ENCODE measurements at regions not wholly inside any gene's neighbourhood (a gene's known extent, or its start where the extent isn't known, plus 50 kb on each side); places are given as distances from the start of the nearest gene placed in this dataset.

DNA sequence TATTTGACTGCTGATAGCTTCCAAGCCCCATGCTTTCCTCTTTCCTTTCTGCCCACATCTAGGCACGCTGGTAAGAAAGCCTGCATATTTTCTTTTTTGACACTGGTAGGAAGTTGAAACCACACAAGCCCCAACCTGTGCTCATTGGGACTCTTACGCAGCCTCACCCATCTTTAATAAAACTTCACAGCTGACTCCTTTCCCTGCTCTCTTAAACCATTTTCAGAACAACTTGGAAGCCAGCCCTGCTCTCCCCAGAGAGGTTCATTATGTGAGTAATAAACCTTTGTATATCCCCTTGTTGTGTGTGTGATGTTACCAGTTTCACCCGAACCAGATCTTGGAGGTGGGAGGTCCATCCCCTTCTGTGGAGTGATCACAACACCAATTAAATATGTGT is 268.4 kb downstream of the GPD2 start:
- Mint-ChIP-seq H3K27me3 (peaks cover 4% of the 10 kb centered on the region), H3K36me3 (ENCODE audit: low read depth) (no peaks in the 10 kb centered on the region), H3K4me1 (no peaks in the 10 kb centered on the region), H3K9me3 (no peaks in the 10 kb centered on the region), H3K27ac (no peak overlapping the region), H3K4me3 (no peak overlapping the region)
- ChIA-PET POLR2A (no interaction called here), CTCF (no interaction called here)
- no peak for DNase-seq

DNA sequence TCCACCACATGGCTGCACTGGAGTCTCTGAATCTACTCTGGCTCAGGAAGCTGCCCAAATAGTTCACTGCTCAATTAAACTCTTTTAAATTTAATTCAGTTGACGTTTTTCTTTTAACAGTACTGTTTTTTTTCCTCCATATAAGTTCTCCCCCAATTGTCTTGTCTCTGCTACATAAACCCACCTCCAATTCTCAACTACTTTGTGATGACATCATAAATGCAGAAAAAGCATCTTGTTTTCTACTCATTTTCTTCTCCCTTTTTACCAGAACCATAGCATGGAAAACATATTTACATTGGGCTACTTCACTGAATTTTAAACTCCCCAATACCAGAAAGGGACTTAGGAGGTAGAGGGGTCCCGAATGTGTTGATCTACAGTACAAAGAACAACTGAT is 270.4 kb downstream of the GPD2 start:
- no peaks in the 10 kb centered on the region for H3K36me3 Mint-ChIP-seq (ENCODE audit: low read depth)
- DNase-seq, result no peak
- H3K9me3 Mint-ChIP-seq, result no peaks in the 10 kb centered on the region
- no peak overlapping the region for H3K27ac Mint-ChIP-seq
- H3K4me3 Mint-ChIP-seq, result no peak overlapping the region
- ChIA-PET POLR2A (no interaction called here), CTCF (no interaction called here)
- H3K4me1 Mint-ChIP-seq, result no peaks in the 10 kb centered on the region
- peaks cover 4% of the 10 kb centered on the region for H3K27me3 Mint-ChIP-seq

- Mint-ChIP-seq H3K4me3 (no peak overlapping the region), H3K27ac (no peak overlapping the region), H3K36me3 (ENCODE audit: low read depth) (no peaks in the 10 kb centered on the region), H3K27me3 (no peaks in the 10 kb centered on the region), H3K4me1 (no peaks in the 10 kb centered on the region), H3K9me3 (no peaks in the 10 kb centered on the region)
- DNase-seq, result no peak
- ChIA-PET POLR2A (no interaction called here), CTCF (no interaction called here)
Measured at GRCh38 chr2:156708051-156708450, 271.9 kb downstream of the GPD2 start.

GRCh38 chr2:156709091-156709490 is 272.9 kb downstream of the GPD2 start:
- POLR2A ChIA-PET, result interaction anchor here (0.6 kb wide), 1 partner anchor 183 kb away, joined by 3 read pairs; no protein-coding TSS in a partner anchor
- no peaks in the 10 kb centered on the region for H3K4me1 Mint-ChIP-seq

GRCh38 chr2:156719036-156719435 is 282.9 kb downstream of the GPD2 start:
- POLR2A ChIA-PET, result no interaction called here
- no peaks in the 10 kb centered on the region for H3K4me1 Mint-ChIP-seq
- CTCF ChIA-PET, result no interaction called here
- H3K27me3 Mint-ChIP-seq, result peaks cover 3% of the 10 kb centered on the region
- H3K4me3 Mint-ChIP-seq, result no peak overlapping the region
- H3K9me3 Mint-ChIP-seq, result no peaks in the 10 kb centered on the region
- DNase-seq, result no peak
- no peaks in the 10 kb centered on the region for H3K36me3 Mint-ChIP-seq (ENCODE audit: low read depth)
- no peak overlapping the region for H3K27ac Mint-ChIP-seq

More at GRCh38 chr2:156709091-156709490, 272.9 kb downstream of the GPD2 start:
- Mint-ChIP-seq H3K36me3 (ENCODE audit: low read depth) (no peaks in the 10 kb centered on the region), H3K27me3 (no peaks in the 10 kb centered on the region), H3K27ac (no peak overlapping the region), H3K9me3 (no peaks in the 10 kb centered on the region), H3K4me3 (no peak overlapping the region)
- CTCF ChIA-PET, result no interaction called here
- no peak for DNase-seq

GRCh38 chr2:156727867-156728266 is 291.7 kb downstream of the GPD2 start:
- H3K4me3 Mint-ChIP-seq, result no peak overlapping the region
- CTCF ChIA-PET, result no interaction called here
- POLR2A ChIA-PET, result no interaction called here
- no peaks in the 10 kb centered on the region for H3K9me3 Mint-ChIP-seq
- no peak overlapping the region for H3K27ac Mint-ChIP-seq
- H3K27me3 Mint-ChIP-seq, result no peaks in the 10 kb centered on the region
- no peak for DNase-seq
- H3K36me3 Mint-ChIP-seq (ENCODE audit: low read depth), result no peaks in the 10 kb centered on the region
- H3K4me1 Mint-ChIP-seq, result no peaks in the 10 kb centered on the region

DNA sequence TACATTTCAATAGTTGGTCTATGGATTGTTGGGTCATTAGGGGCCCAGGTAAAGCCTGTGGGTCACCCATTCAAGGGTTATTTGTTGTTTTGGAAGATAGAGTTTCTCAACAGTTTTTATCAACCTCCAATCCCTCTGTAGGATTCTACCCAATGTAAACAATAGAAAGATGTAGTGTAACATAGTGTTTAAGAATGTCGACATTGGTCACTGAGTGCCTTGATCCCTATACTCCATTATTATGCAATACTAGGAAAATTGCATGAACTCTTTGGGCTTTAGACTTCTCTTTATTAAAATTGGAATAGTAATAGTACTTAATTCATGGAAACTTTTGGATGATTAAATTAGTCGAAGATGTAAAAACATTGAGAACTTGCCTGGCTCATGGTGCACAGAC is 292.1 kb downstream of the GPD2 start:
- POLR2A ChIA-PET, result no interaction called here
- Mint-ChIP-seq H3K4me3 (no peak overlapping the region), H3K9me3 (no peaks in the 10 kb centered on the region), H3K27me3 (no peaks in the 10 kb centered on the region), H3K4me1 (no peaks in the 10 kb centered on the region), H3K36me3 (ENCODE audit: low read depth) (no peaks in the 10 kb centered on the region), H3K27ac (no peak overlapping the region)
- no peak for DNase-seq
- CTCF ChIA-PET, result no interaction called here

- no peaks in the 10 kb centered on the region for H3K36me3 Mint-ChIP-seq (ENCODE audit: low read depth)
- H3K4me3 Mint-ChIP-seq, result no peak overlapping the region
- POLR2A ChIA-PET, result no interaction called here
- DNase-seq, result no peak
- H3K9me3 Mint-ChIP-seq, result no peaks in the 10 kb centered on the region
- CTCF ChIA-PET, result no interaction called here
- H3K27ac Mint-ChIP-seq, result no peak overlapping the region
- H3K27me3 Mint-ChIP-seq, result no peaks in the 10 kb centered on the region
- H3K4me1 Mint-ChIP-seq, result no peaks in the 10 kb centered on the region
Measured at GRCh38 chr2:156731506-156731905, 295.3 kb downstream of the GPD2 start.

GRCh38 chr2:156736950-156737349 is 300.8 kb downstream of the GPD2 start:
- Mint-ChIP-seq H3K36me3 (ENCODE audit: low read depth) (no peaks in the 10 kb centered on the region), H3K9me3 (no peaks in the 10 kb centered on the region), H3K4me1 (no peaks in the 10 kb centered on the region), H3K27ac (no peak overlapping the region), H3K4me3 (no peak overlapping the region), H3K27me3 (peaks cover 5% of the 10 kb centered on the region)
- ChIA-PET POLR2A (no interaction called here), CTCF (no interaction called here)
- no peak for DNase-seq

- H3K36me3 Mint-ChIP-seq (ENCODE audit: low read depth), result no peaks in the 10 kb centered on the region
- no peak overlapping the region for H3K4me3 Mint-ChIP-seq
- POLR2A ChIA-PET, result no interaction called here
- no peak overlapping the region for H3K27ac Mint-ChIP-seq
- H3K4me1 Mint-ChIP-seq, result no peaks in the 10 kb centered on the region
- CTCF ChIA-PET, result no interaction called here
- DNase-seq, result no peak
- no peaks in the 10 kb centered on the region for H3K9me3 Mint-ChIP-seq
- peaks cover 5% of the 10 kb centered on the region for H3K27me3 Mint-ChIP-seq
Measured at GRCh38 chr2:156739301-156739700, 303.1 kb downstream of the GPD2 start.

- Mint-ChIP-seq H3K4me3 (no peak overlapping the region), H3K9me3 (no peaks in the 10 kb centered on the region), H3K36me3 (ENCODE audit: low read depth) (no peaks in the 10 kb centered on the region), H3K4me1 (no peaks in the 10 kb centered on the region), H3K27me3 (no peaks in the 10 kb centered on the region), H3K27ac (no peak overlapping the region)
- POLR2A ChIA-PET, result no interaction called here
- no peak for DNase-seq
- CTCF ChIA-PET, result no interaction called here
Measured at GRCh38 chr2:156745619-156746018, 309.4 kb downstream of the GPD2 start.

- Mint-ChIP-seq H3K36me3 (ENCODE audit: low read depth) (no peaks in the 10 kb centered on the region), H3K4me3 (no peak overlapping the region), H3K27ac (no peak overlapping the region), H3K9me3 (no peaks in the 10 kb centered on the region), H3K27me3 (no peaks in the 10 kb centered on the region), H3K4me1 (no peaks in the 10 kb centered on the region)
- POLR2A ChIA-PET, result no interaction called here
- no peak for DNase-seq
- CTCF ChIA-PET, result no interaction called here
Measured at GRCh38 chr2:156748221-156748620, 312.0 kb downstream of the GPD2 start.

DNA sequence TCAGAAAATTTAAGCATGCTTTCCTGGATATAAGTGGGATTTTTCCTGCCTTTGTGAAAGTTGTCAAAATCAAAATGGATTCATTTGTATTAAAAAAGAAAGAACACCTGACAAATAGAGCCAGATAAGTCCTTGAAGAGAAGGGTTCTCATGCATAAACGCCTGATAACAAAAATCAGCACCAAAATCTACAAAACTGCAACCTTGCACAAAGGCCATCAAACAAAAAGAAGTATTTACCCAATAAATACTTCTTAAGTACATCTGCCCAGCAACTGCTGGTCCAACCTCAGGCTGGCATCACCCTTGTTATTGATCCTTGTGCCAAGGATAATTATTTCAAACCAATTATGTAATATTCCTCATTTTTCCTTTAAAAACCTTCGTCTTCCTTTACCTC is 315.9 kb downstream of the GPD2 start:
- no peaks in the 10 kb centered on the region for H3K27me3 Mint-ChIP-seq
- ChIA-PET CTCF (no interaction called here), POLR2A (no interaction called here)
- no peak overlapping the region for H3K27ac Mint-ChIP-seq
- H3K9me3 Mint-ChIP-seq, result no peaks in the 10 kb centered on the region
- H3K4me3 Mint-ChIP-seq, result no peak overlapping the region
- DNase-seq, result no peak
- no peaks in the 10 kb centered on the region for H3K36me3 Mint-ChIP-seq (ENCODE audit: low read depth)
- no peaks in the 10 kb centered on the region for H3K4me1 Mint-ChIP-seq

DNA sequence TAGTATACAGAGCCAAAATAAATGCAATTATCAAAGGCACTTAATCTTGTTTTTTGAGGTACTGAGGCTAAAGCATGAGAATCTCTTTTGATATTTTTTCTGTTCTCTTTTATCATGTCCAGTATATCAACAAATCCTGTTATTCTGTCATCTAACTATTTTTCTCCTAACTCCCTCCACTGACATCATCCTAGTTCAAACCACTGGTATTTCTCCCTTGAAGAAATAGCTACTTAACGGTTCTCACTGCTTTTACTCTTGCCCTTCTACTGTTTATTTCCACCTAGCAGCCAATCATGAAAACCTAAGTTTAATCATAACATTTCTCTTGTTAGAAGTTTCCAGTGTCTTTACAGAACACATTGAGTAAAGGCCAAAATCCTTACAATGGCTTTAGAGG is 317.6 kb downstream of the GPD2 start:
- CTCF ChIA-PET, result no interaction called here
- no peaks in the 10 kb centered on the region for H3K36me3 Mint-ChIP-seq (ENCODE audit: low read depth)
- no peak overlapping the region for H3K4me3 Mint-ChIP-seq
- no peaks in the 10 kb centered on the region for H3K27me3 Mint-ChIP-seq
- H3K27ac Mint-ChIP-seq, result no peak overlapping the region
- DNase-seq, result no peak
- no peaks in the 10 kb centered on the region for H3K4me1 Mint-ChIP-seq
- no peaks in the 10 kb centered on the region for H3K9me3 Mint-ChIP-seq
- POLR2A ChIA-PET, result no interaction called here

- CTCF ChIA-PET, result no interaction called here
- Mint-ChIP-seq H3K9me3 (no peaks in the 10 kb centered on the region), H3K4me3 (no peak overlapping the region), H3K27ac (no peak overlapping the region), H3K27me3 (no peaks in the 10 kb centered on the region), H3K4me1 (no peaks in the 10 kb centered on the region), H3K36me3 (ENCODE audit: low read depth) (no peaks in the 10 kb centered on the region)
- no peak for DNase-seq
- POLR2A ChIA-PET, result no interaction called here
Measured at GRCh38 chr2:156756516-156756915, 320.3 kb downstream of the GPD2 start.

All from activated CD4-positive, alpha-beta T cell treated with anti-CD3 and anti-CD28 coated beads, Interleukin-2, amount 10 ng/mL, durations not matched to agents 7 days and 5 days (primary cell).